HCT116 (cell line): ENCODE measurements at regions not wholly inside any gene's neighbourhood (a gene's known extent, or its start where the extent isn't known, plus 50 kb on each side); places are given as distances from the start of the nearest gene placed in this dataset.

ENCODE experiments used
- SP1 ChIP-seq: IDR thresholded peaks from 2 replicates; pipeline ENCODE4 v1.6.1; 2012; ENCODE audit warnings: low read depth
- TF ChIP-seq, protein P1 (sequence below), 3 experiments: fragments of 200-600 bp in 1 of 3; sonication (generic) in 1 of 3; IDR thresholded peaks in 2 of 3; conservative IDR thresholded peaks in 1 of 3; 2 replicates each; pipeline ENCODE4 v1.5.1; 2012 to 2017; ENCODE audit warnings: low read depth in 2 of 3, low read length in 2 of 3, antibody characterized with exemption in 1 of 3, borderline replicate concordance in 1 of 3, control low read depth in 1 of 3, mild to moderate bottlenecking in 1 of 3, mixed read lengths in 1 of 3, mixed run types in 1 of 3, moderate library complexity in 1 of 3; ENCODE audit not compliant: insufficient read depth in 1 of 3

DNA sequence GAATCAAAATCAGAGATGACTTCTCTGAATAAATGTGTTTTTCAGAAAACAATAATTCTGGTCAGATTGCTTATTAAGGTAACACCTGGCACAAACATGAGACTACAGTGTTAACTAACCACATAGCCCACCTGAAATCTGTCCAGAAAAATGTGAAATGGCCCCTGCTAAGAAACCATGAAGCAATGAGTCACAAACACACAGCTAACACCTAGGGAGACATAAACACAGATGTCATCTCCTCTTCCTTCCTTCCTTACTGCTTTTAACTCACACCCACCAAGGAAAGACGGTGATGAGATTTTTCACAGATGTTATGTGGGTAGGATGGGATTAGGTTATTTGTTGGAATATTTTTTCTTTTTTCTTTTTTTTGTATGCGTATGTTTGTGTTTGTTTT, 315.0 kb upstream of the STAC start:
- TF ChIP-seq, protein P1, sequence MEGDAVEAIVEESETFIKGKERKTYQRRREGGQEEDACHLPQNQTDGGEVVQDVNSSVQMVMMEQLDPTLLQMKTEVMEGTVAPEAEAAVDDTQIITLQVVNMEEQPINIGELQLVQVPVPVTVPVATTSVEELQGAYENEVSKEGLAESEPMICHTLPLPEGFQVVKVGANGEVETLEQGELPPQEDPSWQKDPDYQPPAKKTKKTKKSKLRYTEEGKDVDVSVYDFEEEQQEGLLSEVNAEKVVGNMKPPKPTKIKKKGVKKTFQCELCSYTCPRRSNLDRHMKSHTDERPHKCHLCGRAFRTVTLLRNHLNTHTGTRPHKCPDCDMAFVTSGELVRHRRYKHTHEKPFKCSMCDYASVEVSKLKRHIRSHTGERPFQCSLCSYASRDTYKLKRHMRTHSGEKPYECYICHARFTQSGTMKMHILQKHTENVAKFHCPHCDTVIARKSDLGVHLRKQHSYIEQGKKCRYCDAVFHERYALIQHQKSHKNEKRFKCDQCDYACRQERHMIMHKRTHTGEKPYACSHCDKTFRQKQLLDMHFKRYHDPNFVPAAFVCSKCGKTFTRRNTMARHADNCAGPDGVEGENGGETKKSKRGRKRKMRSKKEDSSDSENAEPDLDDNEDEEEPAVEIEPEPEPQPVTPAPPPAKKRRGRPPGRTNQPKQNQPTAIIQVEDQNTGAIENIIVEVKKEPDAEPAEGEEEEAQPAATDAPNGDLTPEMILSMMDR (IDR thresholded peaks at IDR 0.05 in 2 of 3, conservative IDR thresholded peaks at IDR 0.05 in 1 of 3; ENCODE audit: borderline replicate concordance in 1 of 3, insufficient read depth in 1 of 3, low read depth in 2 of 3, low read length in 2 of 3), result no peak
- no peak for TF ChIP-seq SP1
